Vagina (tissue), 2 donors: ENCODE measurements at regions not wholly inside any gene's neighbourhood (a gene's known extent, or its start where the extent isn't known, plus 50 kb on each side); places are given as distances from the start of the nearest gene placed in this dataset.
"Not testable (repeated sequence)": the region's sequence is repeated elsewhere in the genome, so short reads cannot be mapped to it uniquely, and the experiment has no call there.

Experiments used
- CTCF ChIP-seq, 3 experiments: fragments of 450-650 bp in 2 of 3; fragments of 200-600 bp in 1 of 3; sonication (generic) in 1 of 3; IDR thresholded peaks; one replicate each; pipeline ENCODE4 v1.5.1; 2017 to 2019; ENCODE audit warnings: antibody characterized with exemption in 3 of 3, mild to moderate bottlenecking in 2 of 3, moderate library complexity in 2 of 3
- POLR2A ChIP-seq, 2 donors: fragments of 450-650 bp; IDR thresholded peaks; one replicate each; pipeline ENCODE4 v1.6.1; 2017; ENCODE audit warnings: antibody characterized with exemption in 2 of 2, mild to moderate bottlenecking in 2 of 2, moderate library complexity in 2 of 2

- TF ChIP-seq CTCF, POLR2A (IDR thresholded peaks at IDR 0.05): not testable (repeated sequence)
Observed at GRCh38 chr5:96319981-96320739, 112.9 kb downstream of the PCSK1 start.
